GM12875 (cell line): ENCODE measurements at regions not wholly inside any gene's neighbourhood (a gene's known extent, or its start where the extent isn't known, plus 50 kb on each side); places are given as distances from the start of the nearest gene placed in this dataset.
A peak's percentile ranks its signal among the peaks of the same experiment; 100 is the strongest.
"Not testable (repeated sequence)": the region's sequence is repeated elsewhere in the genome, so short reads cannot be mapped to it uniquely, and the experiment has no call there.

Experiments used
- H3K4me3 ChIP-seq: one replicate; pipeline ENCODE4 v1.5.1; 2011; ENCODE audit warnings: low read depth, low read length, control low read depth
- CTCF ChIP-seq: IDR thresholded peaks from 2 replicates; pipeline ENCODE4 v1.5.1; 2011; ENCODE audit warnings: low read depth, mild to moderate bottlenecking, control low read depth, inconsistent platforms, low read length, moderate library complexity, borderline replicate concordance; ENCODE audit not compliant: insufficient read depth

GRCh38 chr14:82963756-82964155 lies 1430.1 kb upstream of the SEL1L start:
- no peak for TF ChIP-seq CTCF

GRCh38 chr14:82987502-82988124 lies 1454.0 kb upstream of the SEL1L start:
- no peak for TF ChIP-seq CTCF
- no peak overlapping the region for H3K4me3 ChIP-seq

More at GRCh38 chr14:82963756-82964155, 1430.1 kb upstream of the SEL1L start:
- H3K4me3 ChIP-seq: no peak overlapping the region

GRCh38 chr14:82994547-82994946 lies 1460.9 kb upstream of the SEL1L start:
- H3K4me3 ChIP-seq: not testable (repeated sequence)

GRCh38 chr14:82999802-83000201 lies 1466.1 kb upstream of the SEL1L start:
- no peak overlapping the region for H3K4me3 ChIP-seq
- peak; percentile 27; the same call in 1 of the 2 replicates for TF ChIP-seq CTCF

- no peak overlapping the region for H3K4me3 ChIP-seq
- no peak for TF ChIP-seq CTCF
These were observed 1470.9 kb upstream of the SEL1L start for GRCh38 chr14:83004456-83005006.

GRCh38 chr14:83006121-83006670 lies 1472.5 kb upstream of the SEL1L start:
- no peak overlapping the region for H3K4me3 ChIP-seq
- no peak for TF ChIP-seq CTCF

GRCh38 chr14:83007052-83007451 lies 1473.4 kb upstream of the SEL1L start:
- H3K4me3 ChIP-seq: not testable (repeated sequence)

GRCh38 chr14:83007641-83008225 lies 1474.1 kb upstream of the SEL1L start:
- TF ChIP-seq CTCF: no peak
- H3K4me3 ChIP-seq: no peak overlapping the region
